HFFc6 (cell line): ENCODE measurements at regions not wholly inside any gene's neighbourhood (a gene's known extent, or its start where the extent isn't known, plus 50 kb on each side); places are given as distances from the start of the nearest gene placed in this dataset.

Experiments used
- DNase-seq: peaks from one replicate; pipeline ENCODE4 v3.0.0-alpha.2; 2018
- H3K27ac Mint-ChIP-seq: 2 replicates; pipeline ENCODE4 v1.8.0; 2020; ENCODE audit warnings: mild to moderate bottlenecking, mixed read lengths
- H3K27me3 Mint-ChIP-seq: 2 replicates; pipeline ENCODE4 v1.8.0; 2021; ENCODE audit warnings: mild to moderate bottlenecking, moderate library complexity, mixed read lengths; ENCODE audit not compliant: insufficient read depth
- H3K36me3 Mint-ChIP-seq: 2 replicates; pipeline ENCODE4 v1.8.0; 2021; ENCODE audit warnings: low read depth, mixed read lengths
- H3K4me1 Mint-ChIP-seq: 2 replicates; pipeline ENCODE4 v1.8.0; 2020; ENCODE audit warnings: low read depth, mixed read lengths
- H3K4me3 Mint-ChIP-seq: 2 replicates; pipeline ENCODE4 v1.8.0; 2020; ENCODE audit warnings: mild to moderate bottlenecking, moderate library complexity, mixed read lengths
- H3K9me3 Mint-ChIP-seq: 2 replicates; pipeline ENCODE4 v1.8.0; 2020; ENCODE audit warnings: mild to moderate bottlenecking, mixed read lengths
- CTCF ChIP-seq: fragments of 200-600 bp; sonication (generic); IDR thresholded peaks from 2 replicates; pipeline ENCODE4 v1.5.0; 2021; ENCODE audit warnings: antibody characterized with exemption, mild to moderate bottlenecking

GRCh38 chr6:138656364-138657064, 117.1 kb upstream of the CCDC28A start:
- Mint-ChIP-seq H3K27ac (no peak overlapping the region), H3K4me1 (peaks cover 32% of the 10 kb centered on the region)

GRCh38 chr6:138657065-138657425, 116.5 kb upstream of the CCDC28A start:
- no peak for DNase-seq
- no peak for TF ChIP-seq CTCF
- no peak overlapping the region for H3K4me3 Mint-ChIP-seq
- peaks cover 32% of the 10 kb centered on the region for H3K4me1 Mint-ChIP-seq
- H3K27ac Mint-ChIP-seq = no peak overlapping the region
- H3K27me3 Mint-ChIP-seq = no peaks in the 10 kb centered on the region; the same call in 1 of the 2 replicates
- H3K9me3 Mint-ChIP-seq = no peaks in the 10 kb centered on the region
- H3K36me3 Mint-ChIP-seq = no peaks in the 10 kb centered on the region

More at GRCh38 chr6:138656364-138657064, 117.1 kb upstream of the CCDC28A start:
- no peak overlapping the region for H3K4me3 Mint-ChIP-seq
- TF ChIP-seq CTCF = no peak
- DNase-seq = no peak
- no peaks in the 10 kb centered on the region for H3K36me3 Mint-ChIP-seq
- no peaks in the 10 kb centered on the region for H3K9me3 Mint-ChIP-seq
- no peaks in the 10 kb centered on the region; the same call in 1 of the 2 replicates for H3K27me3 Mint-ChIP-seq

DNA sequence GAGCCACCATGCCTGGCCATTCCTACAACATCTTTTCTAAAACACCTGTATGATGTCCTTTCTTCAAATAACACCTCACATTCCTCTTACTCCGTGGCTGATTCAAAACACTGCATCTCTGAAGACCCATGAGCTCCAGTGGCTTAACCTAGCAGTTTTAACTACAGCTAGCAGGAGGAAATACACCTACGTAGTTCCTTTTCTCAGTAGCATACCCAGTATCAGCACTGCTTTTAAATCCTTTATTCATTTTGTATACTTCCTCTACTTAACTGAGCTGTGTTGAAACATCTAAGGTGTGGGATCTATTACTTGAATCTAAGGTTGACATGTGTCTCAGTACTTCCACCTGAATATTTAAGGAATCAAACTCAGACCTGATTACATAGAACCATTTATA, 113.6 kb upstream of the CCDC28A start:
- Mint-ChIP-seq H3K4me3 (no peak overlapping the region), H3K27ac (no peak overlapping the region), H3K4me1 (peaks cover 18% of the 10 kb centered on the region), H3K27me3 (no peaks in the 10 kb centered on the region; the same call in 1 of the 2 replicates), H3K9me3 (no peaks in the 10 kb centered on the region), H3K36me3 (no peaks in the 10 kb centered on the region)
- no peak for TF ChIP-seq CTCF
- DNase-seq = no peak

- H3K4me3 Mint-ChIP-seq = no peak overlapping the region
- no peaks in the 10 kb centered on the region; the same call in 1 of the 2 replicates for H3K27me3 Mint-ChIP-seq
- H3K4me1 Mint-ChIP-seq = peaks cover 16% of the 10 kb centered on the region
- no peaks in the 10 kb centered on the region for H3K9me3 Mint-ChIP-seq
- H3K27ac Mint-ChIP-seq = no peak overlapping the region
- no peaks in the 10 kb centered on the region for H3K36me3 Mint-ChIP-seq
- TF ChIP-seq CTCF = no peak
- DNase-seq = peak; percentile 26
Measured at GRCh38 chr6:138662471-138662870, 111.1 kb upstream of the CCDC28A start.

DNA sequence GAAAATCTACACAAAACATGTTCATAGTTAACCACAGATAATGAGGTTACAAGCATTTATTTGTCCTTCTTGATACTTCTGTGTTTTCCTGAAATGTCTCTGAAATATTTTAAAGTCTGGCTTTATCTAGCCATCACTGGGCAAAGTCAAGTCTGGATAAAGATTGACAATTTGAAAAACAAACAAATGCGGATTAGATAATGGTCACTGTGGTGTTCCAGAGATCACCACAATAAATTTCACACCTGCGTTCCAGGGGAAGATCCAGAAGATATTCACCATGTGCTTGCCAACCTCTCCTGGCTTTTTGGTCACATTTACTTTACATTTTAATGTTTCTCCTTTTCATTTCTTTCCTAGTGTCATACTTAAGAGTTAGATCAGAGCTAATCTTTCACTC, 109.7 kb upstream of the CCDC28A start:
- no peaks in the 10 kb centered on the region for H3K36me3 Mint-ChIP-seq
- H3K4me1 Mint-ChIP-seq = peaks cover 20% of the 10 kb centered on the region
- H3K27ac Mint-ChIP-seq = no peak overlapping the region
- no peak overlapping the region for H3K4me3 Mint-ChIP-seq
- H3K27me3 Mint-ChIP-seq = no peaks in the 10 kb centered on the region
- H3K9me3 Mint-ChIP-seq = no peaks in the 10 kb centered on the region
- no peak for TF ChIP-seq CTCF
- DNase-seq = no peak
